Inflammatory macrophage treated with lipopolysaccharide for 1 hour (primary cell): ENCODE measurements at regions not wholly inside any gene's neighbourhood (a gene's known extent, or its start where the extent isn't known, plus 50 kb on each side); places are given as distances from the start of the nearest gene placed in this dataset.

Source experiments
- DNase-seq, 2 donors: peaks; one replicate each; pipeline ENCODE4 v3.0.0-alpha.2; 2020 to 2022

DNA sequence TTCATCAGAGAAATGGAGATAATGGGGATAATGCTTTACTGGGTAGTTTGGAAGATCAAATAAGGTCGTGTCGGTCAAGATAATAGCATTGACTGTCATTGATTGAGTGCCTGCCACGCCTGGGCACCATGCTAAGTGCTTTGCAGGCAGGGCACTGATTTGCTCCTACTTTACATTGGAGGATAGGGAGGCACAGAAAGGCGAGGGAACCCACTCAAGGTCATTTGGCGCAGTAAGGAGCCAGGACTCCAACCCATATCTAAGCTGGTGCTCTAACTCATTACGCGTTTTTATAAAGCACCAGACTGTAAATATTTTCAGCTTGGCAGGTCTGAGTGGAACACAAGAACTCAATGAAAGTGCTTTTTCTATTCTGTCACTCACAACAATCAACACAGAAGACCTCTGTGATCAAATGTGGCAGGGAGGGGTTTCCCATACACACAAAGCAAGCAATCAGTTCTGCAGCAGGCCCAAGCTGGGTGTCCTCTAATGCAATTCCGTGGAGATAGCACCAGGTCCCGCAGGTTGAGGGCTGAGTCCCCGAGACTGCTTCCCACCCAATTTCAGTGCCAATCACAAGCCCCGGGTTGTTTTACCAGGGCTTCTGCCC lies 373.6 kb downstream of the CDH26 start:
- no peak for DNase-seq

DNA sequence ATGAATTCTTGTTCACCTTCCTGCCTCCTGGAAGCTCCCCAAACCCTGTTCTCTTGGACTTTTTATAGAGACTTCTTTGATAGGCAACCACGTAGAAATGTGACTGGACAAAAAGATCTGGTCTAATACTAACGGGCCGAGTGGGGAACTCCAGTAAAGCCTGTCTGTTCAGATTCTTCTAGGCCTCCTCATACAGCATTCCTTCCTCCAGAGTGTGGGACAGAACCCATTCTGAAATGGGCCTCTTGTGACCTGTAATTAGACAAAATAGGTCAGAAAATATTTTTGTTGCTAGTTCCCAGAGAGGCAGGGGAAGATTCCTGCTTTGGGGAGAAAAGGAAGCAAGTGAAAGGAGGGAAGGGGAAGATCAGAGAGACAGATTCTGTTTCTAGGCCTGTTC lies 374.3 kb downstream of the CDH26 start:
- DNase-seq, result no peak

DNA sequence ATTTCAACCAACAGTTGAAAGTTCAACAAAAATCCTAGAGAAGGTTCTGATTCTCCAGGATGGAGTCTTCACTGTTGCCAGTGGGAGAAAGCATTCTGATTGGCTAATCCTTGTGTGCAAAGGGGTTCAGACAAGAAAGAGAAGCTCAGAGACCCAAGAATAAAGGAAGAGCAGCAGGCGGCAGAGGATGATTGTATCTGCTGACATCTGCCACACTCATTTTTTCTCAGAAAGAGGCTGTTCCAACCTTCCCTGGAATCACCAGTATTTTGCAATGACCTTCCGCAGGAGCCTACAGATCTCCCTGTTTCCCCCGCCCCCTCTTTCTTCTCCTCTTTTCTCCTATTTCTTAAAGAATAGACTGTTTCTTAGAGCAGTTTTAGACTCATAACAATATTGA lies 376.7 kb downstream of the CDH26 start:
- DNase-seq, result no peak

DNA sequence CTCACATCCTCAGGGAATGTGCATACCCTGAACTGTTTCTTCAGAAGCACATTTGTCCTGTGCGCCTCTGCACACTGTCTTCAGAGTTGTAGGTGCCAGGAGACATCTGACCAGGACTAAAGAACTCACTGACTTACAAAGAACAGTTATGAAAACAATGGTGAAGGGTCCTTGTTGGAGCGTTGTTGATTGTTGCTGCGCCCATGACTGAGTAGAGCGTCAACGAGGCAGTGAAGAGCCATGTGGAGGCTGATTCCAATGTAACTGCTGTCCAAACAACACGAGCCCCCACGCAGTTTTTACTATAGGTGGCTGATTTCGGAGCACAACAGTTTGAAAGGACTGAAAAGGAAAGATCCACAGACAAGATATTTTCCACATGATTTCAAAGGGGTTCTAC lies 380.3 kb downstream of the CDH26 start:
- no peak for DNase-seq

DNA sequence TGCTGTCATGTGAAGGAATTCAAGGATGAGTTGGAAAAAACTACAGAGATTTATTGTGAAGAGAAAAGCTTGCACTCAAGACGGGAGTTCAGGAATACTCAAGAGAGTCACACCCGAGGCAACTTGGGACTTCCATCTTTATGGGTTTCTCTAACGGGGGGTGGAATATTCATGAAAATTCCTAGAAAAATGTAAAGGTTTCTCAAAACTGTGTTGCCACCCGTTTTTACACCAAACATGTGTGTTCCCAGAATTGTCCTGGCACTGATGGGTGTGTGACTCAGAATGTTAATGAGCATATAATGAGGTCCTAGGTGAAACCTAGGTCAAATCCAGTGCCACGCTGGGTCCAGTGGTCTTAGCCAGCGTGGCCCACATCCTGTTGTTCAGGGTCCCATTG lies 381.5 kb downstream of the CDH26 start:
- DNase-seq, result no peak

DNA sequence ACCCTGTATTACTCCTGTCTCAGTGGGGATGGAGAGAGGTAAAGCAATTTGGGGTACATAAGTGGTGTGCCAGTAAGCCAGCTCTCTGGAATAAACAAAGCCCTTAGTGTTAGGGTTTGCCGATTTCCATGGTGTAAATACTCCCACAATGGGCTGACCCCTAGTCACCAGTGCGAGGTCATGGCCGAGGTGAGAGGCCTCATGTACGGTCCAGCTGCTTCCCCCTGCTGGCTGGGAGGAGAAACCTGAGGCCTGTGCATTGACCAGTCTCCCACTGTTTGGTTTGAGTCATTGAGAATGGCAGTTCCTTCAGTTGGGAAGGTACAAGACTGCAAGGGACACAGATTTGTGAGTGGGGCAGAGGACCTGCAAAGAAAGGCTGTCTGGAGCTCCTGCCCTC lies 382.0 kb downstream of the CDH26 start:
- no peak for DNase-seq

DNA sequence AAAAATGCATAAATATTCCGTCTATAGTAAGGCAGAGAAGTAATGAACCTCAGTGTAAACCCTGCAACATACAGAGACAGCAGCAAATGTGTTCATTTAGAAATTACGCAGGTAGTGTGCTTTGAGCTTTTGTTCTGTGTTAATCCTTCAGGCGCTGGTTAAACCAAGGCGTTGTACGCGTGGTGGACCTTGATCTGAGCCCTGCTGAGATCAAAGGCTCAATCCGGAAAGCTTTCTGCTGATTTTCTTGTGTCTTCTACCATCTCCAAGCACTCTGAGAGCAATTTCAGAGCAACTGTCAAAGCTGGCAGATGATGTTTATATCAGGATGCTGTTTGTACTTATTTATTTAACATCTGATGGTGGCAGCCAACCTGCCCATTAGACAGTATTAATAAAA lies 382.8 kb downstream of the CDH26 start:
- no peak for DNase-seq

DNA sequence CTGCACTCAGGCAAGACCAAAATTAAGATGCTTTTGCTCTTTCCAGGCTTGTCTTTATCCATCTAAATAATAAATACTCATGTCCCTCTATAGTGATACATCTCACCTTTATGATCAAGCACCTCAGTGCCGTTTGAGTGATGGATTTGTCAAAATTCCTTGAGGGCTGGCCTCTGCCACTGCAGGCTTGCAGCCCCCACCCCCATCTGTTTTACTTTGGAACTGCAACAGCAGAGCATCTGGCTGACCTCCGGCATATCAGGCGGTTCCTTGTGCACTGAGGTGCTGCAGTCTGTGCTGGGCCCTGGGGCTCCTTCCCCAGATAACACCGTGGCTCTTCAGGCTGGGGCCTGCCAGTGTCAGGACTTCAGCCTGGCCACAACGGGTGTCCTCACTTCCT lies 386.9 kb downstream of the CDH26 start:
- no peak for DNase-seq

DNA sequence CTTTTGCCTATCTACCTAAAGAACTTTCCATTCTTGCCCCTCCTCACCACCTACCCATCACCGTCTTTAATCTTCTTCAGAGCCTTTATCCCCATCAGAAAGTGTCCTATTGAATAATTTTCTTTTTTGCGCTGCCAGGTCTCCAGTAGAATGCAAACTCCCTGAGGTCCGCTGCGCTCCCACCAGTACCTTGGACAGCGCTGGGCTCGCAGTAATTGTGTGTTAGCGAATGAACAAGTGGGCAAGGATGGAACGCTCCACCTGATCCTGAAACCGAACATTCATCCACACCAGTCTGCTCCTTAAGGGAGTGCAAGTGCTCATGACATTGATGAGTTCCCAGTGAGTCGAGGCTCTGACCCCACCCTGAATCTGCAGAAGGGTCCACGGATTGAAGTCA lies 391.2 kb downstream of the CDH26 start:
- no peak for DNase-seq

DNA sequence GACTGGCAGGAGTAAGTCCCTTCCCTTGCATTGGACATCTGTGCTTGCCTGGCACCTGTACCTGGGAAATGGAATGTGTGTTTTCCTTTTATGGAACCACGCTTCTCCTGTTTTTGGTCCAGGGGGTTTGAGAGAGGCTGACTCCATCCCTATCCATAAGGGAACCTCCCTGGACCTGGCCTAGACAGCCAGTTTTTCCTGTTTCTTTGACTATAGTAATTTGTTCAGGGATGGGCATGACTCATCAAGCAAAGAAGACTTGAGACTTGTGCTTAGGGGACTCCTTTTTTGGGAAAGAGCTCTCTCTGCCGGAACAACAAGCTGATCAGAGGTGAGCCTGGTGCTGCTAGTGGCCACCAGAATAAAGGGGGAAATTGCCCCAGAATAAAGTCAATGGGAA lies 393.8 kb downstream of the CDH26 start:
- no peak for DNase-seq

DNA sequence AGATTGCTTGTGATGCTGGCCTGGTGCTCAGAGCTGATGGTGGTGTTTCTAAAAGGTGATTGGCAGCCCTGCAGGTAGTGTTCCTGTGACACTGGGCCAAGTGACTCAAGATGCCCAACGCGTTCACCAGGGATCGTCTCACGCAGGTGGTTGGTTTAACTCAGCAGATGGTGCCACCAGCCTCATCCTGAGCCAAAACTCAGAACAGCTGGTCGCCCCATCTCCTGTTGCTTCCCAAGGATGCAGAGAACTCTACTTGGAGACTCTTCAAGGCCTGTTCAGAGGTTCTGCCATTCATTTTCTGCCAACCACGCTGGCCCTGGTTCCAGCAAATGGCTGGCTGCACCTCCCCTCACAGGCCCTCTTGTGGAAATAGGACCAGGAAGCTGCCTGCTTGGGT lies 394.4 kb downstream of the CDH26 start:
- DNase-seq, result no peak

DNA sequence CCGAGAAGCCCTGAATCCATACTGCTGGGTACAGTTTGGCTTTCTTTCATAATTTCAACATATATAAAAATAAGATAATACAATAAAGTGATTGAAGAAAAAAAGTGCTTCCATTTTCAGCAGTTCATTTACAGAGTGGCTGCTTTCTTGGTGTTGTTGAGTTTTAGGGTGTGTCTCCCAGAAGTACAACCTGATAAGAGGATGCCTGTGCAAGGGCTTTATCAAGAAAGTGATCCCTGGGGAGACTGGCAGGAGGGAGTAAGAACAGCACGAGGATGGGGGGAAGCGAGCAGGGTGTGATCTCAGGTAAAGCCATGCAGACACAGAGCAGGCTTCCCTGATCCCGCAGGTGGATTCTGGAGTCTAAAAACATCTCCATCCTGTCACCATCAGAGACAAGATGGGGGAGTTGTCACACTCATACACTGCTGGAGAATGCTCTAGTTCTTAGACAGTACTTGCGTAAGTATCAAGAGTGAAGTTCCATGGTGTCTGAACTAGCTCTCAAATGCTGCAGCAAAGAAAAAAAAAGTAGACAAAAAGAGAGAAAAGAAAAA lies 395.9 kb downstream of the CDH26 start:
- DNase-seq, result no peak

DNA sequence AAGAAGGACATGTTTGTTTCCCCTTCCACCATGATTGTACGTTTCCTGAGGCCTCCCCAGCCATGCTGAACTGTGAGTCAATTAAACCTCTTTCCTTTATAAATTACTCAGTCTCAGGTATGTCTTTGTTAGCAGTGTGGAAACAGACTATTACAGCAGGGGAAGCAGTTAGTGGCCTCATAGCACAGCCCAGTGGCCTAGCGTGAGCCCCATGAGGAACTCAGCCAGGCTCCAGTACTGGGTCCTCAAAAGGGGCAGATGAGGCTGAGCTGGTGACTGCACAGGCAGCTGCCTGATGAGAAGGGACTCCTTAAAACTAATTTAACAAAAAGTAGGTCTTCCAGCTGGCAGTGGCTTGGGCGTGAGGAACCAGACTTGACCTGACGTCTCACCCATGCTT lies 399.9 kb downstream of the CDH26 start:
- no peak for DNase-seq

DNA sequence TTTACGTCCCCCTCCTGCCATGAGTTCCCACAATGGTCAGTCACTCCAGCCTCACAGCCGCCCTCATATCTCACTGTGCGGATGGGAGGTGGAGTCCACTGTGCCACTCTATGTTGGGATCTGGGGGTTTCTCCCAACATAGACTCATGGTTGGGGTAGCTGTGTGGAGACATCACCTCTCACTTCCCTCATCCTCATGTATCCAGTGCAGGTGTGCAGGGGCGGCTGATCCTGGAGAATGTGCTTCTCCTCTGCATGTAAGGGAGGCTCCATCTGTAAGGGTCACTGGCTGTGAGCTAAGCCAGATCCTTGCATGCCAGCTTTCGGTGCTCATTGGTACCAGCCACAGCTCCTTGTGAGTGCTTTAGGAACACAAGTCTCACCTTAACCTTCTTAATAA lies 400.8 kb downstream of the CDH26 start:
- DNase-seq, result no peak

DNA sequence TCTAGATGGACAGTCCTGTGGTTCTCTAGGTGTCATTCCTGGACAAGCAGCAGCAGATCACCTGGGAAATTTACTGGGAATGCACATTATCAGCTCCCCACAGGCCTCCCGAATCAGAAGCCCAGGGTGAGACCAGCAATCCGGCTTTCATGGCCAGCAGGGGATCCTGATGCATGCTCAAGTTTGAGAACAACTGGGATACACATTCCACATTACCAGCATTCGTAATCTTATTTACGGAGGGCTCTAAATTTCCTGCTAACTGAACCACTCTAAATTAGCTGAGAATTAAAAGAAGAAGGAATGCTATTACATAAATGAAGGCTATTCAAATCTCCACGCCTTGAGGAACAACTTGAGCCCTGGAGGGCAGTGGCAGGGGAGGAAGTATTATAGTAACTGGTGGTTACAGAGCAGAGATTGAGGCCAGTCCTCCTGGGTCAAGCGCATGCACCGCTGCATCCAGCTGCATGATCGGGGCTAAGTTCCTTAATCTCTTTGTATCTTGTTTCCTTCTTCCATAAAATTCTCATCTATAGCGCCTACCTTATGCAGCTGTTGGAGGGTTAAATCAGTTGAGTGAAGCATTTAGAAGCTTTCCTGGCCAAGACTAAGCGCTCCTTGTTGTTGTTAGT lies 403.7 kb downstream of the CDH26 start:
- no peak for DNase-seq

DNA sequence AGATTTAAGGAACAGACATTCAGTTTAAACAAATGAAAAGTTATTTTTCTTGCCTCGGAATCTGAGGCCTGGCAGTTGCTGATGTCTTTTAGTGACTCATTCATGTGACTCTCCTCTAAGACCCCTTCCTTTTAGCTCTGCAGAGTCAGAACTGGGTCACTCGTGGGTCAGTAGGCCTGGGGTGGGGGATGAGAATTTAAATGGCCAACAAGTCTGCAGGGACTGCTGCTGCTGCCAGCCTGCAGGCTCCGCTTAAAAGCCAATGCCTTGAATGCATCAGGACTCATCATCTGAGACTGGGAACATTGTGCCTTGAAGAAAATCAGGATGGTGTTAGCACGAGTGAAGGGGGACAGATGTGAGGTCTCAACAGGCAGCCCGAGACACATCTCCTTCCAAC lies 404.3 kb downstream of the CDH26 start:
- DNase-seq, result no peak

DNA sequence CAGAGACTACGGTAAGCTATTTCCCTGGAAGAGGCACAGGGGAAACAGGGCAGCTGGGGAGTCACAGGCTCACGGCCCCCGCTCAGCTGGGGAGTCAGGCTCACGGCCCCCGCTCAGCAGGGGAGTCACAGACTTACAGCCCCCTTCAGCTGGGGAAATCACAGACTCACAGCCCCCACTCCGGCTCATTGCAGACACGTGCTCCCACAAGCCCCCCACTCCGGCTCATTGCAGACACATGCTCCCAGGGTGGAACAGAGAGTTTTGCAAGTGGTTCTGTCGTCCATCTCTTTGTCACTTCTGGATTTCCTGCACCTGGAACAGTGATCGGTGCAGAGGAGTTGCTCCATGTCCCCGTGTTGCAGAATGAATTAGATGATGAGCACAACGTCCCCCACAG lies 405.5 kb downstream of the CDH26 start:
- no peak for DNase-seq

DNA sequence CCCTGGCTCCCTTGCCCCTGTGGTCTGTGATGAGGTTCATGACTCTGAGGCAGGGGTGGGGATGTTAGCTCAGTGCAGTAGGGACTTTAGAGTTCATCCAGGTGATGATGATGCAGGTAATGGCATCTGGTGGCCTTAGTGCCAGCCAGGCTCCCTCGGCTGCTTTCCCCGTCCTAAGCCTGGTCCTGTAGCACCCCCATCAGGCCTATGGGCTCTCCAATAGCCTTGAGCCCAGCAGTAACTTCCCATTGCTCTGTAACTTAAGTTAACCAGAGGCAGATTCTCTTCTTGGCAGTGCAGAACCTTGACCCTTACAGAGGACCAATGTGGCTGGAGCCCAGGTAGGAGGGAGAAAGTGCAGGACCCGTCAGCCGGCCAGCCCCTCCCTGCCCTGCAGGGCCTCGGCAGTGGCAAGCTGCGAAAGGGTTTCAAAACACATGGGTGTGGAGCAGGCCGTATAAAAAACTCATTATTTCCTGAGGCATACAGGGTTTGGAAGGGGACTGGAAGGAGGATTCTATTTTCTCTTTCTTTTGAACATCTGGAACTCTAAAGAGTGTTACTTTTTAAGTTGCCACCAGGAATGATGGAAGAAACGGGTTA lies 406.9 kb downstream of the CDH26 start:
- no peak for DNase-seq

DNA sequence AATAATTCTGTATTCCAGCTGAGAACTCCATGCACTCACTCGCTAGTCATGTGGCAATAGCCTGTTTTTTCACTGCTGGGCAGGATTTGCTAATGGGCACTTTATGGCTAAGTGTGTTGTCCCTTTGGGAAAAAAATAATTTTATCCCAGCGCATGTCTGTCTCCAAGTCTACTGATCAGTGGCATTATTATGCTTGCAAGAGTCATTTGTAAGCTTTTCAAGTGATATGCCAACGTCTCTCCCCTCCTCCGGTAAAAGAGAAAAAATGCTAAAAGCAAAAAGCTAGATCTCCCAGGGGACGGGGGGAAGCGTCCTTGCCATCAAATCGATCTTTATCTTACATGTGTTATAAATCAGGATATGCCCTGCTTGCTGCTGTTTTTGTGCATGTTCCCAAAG lies 407.7 kb downstream of the CDH26 start:
- no peak for DNase-seq

DNA sequence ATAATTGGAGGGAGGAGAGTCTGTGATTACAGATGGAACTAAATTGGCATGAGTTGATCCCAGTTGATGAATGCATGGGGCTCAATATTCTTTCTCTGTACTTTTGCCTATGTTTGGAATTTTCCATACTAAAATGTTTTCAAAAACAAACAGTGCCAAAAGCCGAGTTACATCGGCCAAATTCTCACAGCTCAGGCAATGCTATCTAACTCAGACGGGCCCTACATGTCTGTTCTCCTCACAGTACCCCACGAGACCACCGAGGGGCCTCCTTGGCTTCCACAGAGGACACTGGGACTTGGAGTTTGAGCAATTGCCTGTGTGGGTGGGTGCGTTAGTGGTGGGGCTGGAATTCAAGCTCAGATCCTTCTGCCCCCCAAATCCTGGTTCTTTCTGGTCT lies 413.2 kb downstream of the CDH26 start:
- no peak for DNase-seq

DNA sequence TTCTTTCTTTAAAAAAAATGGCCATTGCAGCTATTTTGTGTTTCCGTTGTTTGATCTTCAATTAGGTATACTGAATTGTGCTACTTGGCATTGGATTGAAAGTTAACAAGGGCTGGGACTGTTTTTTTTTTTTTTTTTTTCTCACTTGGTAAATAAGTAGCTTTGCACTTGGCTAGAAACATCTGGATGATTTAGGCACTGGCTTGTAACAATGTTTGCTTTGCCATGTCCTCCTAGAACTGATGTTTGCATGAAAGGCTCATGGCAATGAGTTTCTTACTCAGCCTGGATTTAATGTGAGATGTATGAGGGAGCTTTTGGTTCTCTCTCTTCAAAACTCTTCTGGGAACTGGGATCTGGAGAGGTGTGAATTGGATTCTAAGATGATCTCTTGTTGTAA lies 414.1 kb downstream of the CDH26 start:
- DNase-seq, result no peak

DNA sequence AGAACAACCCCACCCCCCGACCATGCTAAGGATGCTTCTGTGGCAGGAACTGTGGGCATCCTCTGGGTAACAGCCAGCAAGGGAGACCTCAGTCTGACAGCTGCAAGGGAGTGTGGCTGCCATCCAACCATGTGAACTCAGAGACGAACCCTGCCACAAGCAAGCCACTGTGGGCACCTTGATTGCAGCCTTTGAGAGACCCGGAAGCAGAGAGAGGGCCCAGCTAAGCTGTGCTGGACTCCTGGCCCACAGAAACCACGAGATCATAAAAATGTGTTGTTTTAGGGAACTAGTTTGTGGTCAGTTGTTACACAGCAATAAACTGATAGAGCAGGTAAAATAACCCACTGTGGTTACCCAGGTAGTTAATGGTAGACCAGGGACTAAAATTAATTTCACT lies 414.6 kb downstream of the CDH26 start:
- DNase-seq, result no peak

DNA sequence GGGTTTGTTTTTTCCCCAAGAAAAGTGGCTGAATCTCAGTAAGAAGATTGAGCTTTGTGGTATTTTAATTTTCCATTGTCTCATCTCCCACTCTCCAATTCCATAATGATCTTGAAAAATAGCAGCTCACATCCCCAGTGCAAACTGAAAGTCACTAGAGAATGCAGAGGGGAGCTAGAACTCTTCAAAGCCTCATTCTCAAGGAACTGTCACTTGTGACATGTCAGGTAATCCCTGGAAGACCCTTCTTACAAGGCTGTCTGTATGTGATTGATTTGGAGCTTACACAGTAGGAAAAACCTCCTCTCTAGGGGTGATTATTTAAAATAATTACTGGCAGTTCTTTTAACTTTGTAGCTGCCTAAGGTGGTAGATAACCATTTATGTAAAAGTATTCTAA lies 420.4 kb downstream of the CDH26 start:
- DNase-seq, result no peak

DNA sequence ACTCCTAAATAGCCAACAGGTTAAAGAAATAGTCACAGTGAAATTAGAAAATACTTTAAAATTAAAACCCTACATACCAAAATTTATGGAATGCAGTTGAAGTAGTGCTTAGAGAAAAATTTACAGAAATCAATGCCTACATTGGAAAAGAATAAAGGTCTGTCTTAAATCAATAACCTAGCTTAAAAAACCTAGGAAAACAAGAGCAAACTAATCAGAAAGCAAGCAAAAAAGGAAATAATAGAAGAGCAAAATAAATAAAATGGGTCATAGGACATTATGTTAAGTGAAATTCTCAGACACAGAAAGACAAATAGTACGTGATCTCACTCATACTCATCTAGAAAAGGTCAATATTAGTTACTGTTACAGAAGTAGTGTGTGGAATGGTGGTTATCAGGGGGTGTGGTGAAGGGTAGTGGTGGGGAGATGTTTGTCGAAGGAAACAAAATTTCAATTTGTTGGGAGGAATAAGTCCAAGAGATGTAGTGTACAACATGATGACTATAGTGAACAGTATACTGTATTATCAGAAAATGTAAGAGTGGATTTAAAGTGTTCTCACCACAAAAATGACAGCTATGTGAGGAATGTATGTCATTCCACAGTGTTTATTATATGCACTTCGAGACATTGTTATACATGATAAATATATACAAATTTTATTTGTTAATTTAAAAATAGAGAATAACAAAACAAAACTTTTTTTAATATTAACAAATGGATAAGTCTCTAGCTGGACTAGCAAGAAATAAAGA lies 423.6 kb downstream of the CDH26 start:
- DNase-seq, result no peak
